NOMO-1 treated with DMSO at 0.1 percent for 48 hours (cell line): ENCODE measurements at regions not wholly inside any gene's neighbourhood (a gene's known extent, or its start where the extent isn't known, plus 50 kb on each side); places are given as distances from the start of the nearest gene placed in this dataset.

Experiments
- DNase-seq: peaks from one replicate; lab custom pipeline; 2025; ENCODE audit not compliant: unreplicated experiment; lab: John Stamatoyannopoulos, UW

- no peak for DNase-seq
Observed at GRCh38 chr3:180185650-180186049, 148.9 kb upstream of the PEX5L start.

GRCh38 chr3:180188512-180189309 is 152.0 kb upstream of the PEX5L start:
- DNase-seq: no peak

- no peak for DNase-seq
Observed at GRCh38 chr3:180189310-180189648, 152.5 kb upstream of the PEX5L start.

GRCh38 chr3:180196658-180197057 is 159.9 kb upstream of the PEX5L start:
- no peak for DNase-seq

GRCh38 chr3:180199417-180199995 is 162.8 kb upstream of the PEX5L start:
- DNase-seq: peak; percentile 26

GRCh38 chr3:180215866-180216265 is 179.1 kb upstream of the PEX5L start:
- no peak for DNase-seq

- DNase-seq: peak; percentile 55
Observed at GRCh38 chr3:180223268-180223667, 186.5 kb upstream of the PEX5L start.

GRCh38 chr3:180229113-180229512 is 192.4 kb upstream of the PEX5L start:
- DNase-seq: no peak

GRCh38 chr3:180239939-180240338 is 203.2 kb upstream of the PEX5L start:
- DNase-seq: no peak

GRCh38 chr3:180246688-180247195 is 210.0 kb upstream of the PEX5L start:
- DNase-seq: peak; percentile 91

GRCh38 chr3:180250172-180250571 is 213.4 kb upstream of the PEX5L start:
- no peak for DNase-seq

- DNase-seq: no peak
Observed at GRCh38 chr3:180252683-180253082, 215.9 kb upstream of the PEX5L start.

GRCh38 chr3:180253283-180253682 is 216.5 kb upstream of the PEX5L start:
- DNase-seq: no peak

- no peak for DNase-seq
Observed at GRCh38 chr3:180264479-180264878, 227.7 kb upstream of the PEX5L start.

GRCh38 chr3:180265551-180265950 is 228.8 kb upstream of the PEX5L start:
- DNase-seq: no peak

- peak; percentile 68 for DNase-seq
Observed at GRCh38 chr3:180267202-180267843, 230.6 kb upstream of the PEX5L start.

- no peak for DNase-seq
Observed at GRCh38 chr3:180274536-180274935, 237.8 kb upstream of the PEX5L start.

GRCh38 chr3:180275176-180275575 is 238.4 kb upstream of the PEX5L start:
- DNase-seq: no peak

GRCh38 chr3:180277041-180277440 is 240.3 kb upstream of the PEX5L start:
- no peak for DNase-seq

- peak; percentile 97 for DNase-seq
Observed at GRCh38 chr3:180278583-180279188, 241.9 kb upstream of the PEX5L start.

- DNase-seq: no peak
Observed at GRCh38 chr3:180280555-180280954, 243.8 kb upstream of the PEX5L start.

- no peak for DNase-seq
Observed at GRCh38 chr3:180282386-180282785, 245.6 kb upstream of the PEX5L start.
